ENCODE measurements at regions not wholly inside any gene's neighbourhood (a gene's known extent, or its start where the extent isn't known, plus 50 kb on each side); places are given as distances from the start of the nearest gene placed in this dataset.

DNA sequence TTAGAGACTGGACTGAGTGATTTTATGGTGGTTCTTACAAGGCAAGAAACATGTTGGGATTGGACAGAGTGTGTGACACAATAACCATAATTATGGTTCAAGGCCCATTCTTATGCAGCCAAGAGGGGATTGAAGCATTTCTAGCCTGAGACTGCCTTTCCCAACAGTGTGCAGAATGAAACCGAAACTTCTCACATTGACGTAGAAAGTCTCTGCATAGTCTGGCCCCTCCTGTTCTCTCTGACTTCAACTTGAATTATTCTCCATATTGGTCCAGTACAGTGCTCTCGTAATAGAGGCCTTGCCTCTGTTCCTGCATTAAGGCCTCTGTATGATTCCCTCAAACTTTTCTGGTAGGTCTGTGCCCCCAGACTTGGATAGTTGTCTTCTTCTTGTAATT, 138.3 kb downstream of the DIPK2A start:
- peaks cover 3% of the 10 kb centered on the region for H3K4me1 ChIP-seq (ENCODE audit: control insufficient read depth, extremely low read depth, insufficient read depth, low read length)

GRCh38 chr3:144112036-144112435, 140.4 kb downstream of the DIPK2A start:
- peak in 1 of 2 donors; percentile 9 for DNase-seq (ENCODE audit: low read depth in 2 of 2)
- H3K9me3 ChIP-seq (ENCODE audit: control insufficient read depth, insufficient read depth, low read depth, low read length): no peaks in the 10 kb centered on the region
- H3K4me3 ChIP-seq (replicated peaks in 1 of 4; ENCODE audit: control extremely low read depth in 1 of 4, insufficient read depth in 1 of 4, low read depth in 3 of 4, low read length in 4 of 4): no peak overlapping the region
- H3K4me2 ChIP-seq (ENCODE audit: extremely low read depth, insufficient read depth, low read length): no peak overlapping the region
- H3K79me2 ChIP-seq (ENCODE audit: control insufficient read depth, insufficient read depth, low read length): no peaks in the 10 kb centered on the region
- H3K4me1 ChIP-seq (ENCODE audit: control insufficient read depth, extremely low read depth, insufficient read depth, low read length): peaks cover 3% of the 10 kb centered on the region
- H4K20me1 ChIP-seq (ENCODE audit: control insufficient read depth, extremely low read depth, insufficient read depth, low read length): no peaks in the 10 kb centered on the region
- no peak overlapping the region for H2AFZ ChIP-seq (ENCODE audit: low read length)
- no peak for TF ChIP-seq CTCF (conservative IDR thresholded peaks at IDR 0.05 in 1 of 2, IDR thresholded peaks at IDR 0.05 in 1 of 2; ENCODE audit: low read depth in 1 of 2, low read length in 2 of 2)
- H3K36me3 ChIP-seq (ENCODE audit: control insufficient read depth, insufficient read depth, low read length): no peaks in the 10 kb centered on the region
- no peak overlapping the region for H3K9ac ChIP-seq (ENCODE audit: insufficient read depth, low read length)
- no peak overlapping the region for H3K27ac ChIP-seq (ENCODE audit: insufficient read depth, low read length)
- H3K27me3 ChIP-seq (ENCODE audit: control insufficient read depth, insufficient read depth, low read length): no peaks in the 10 kb centered on the region

More for the DNA sequence above, 138.3 kb downstream of the DIPK2A start:
- TF ChIP-seq CTCF (conservative IDR thresholded peaks at IDR 0.05 in 1 of 2, IDR thresholded peaks at IDR 0.05 in 1 of 2; ENCODE audit: low read depth in 1 of 2, low read length in 2 of 2) (no peak), EZH2 (IDR thresholded peaks at IDR 0.05; ENCODE audit: low read length, missing control alignments) (no peak)
- Histone ChIP-seq H3K9ac (ENCODE audit: insufficient read depth, low read length) (no peak overlapping the region), H2AFZ (ENCODE audit: low read length) (peak overlapping the region; percentile 36), H3K27ac (ENCODE audit: insufficient read depth, low read length) (peak overlapping the region; percentile 18), H4K20me1 (ENCODE audit: control insufficient read depth, extremely low read depth, insufficient read depth, low read length) (no peaks in the 10 kb centered on the region), H3K4me2 (ENCODE audit: extremely low read depth, insufficient read depth, low read length) (no peak overlapping the region), H3K27me3 (ENCODE audit: control insufficient read depth, insufficient read depth, low read length) (no peaks in the 10 kb centered on the region), H3K36me3 (ENCODE audit: control insufficient read depth, insufficient read depth, low read length) (no peaks in the 10 kb centered on the region), H3K4me3 (replicated peaks in 1 of 4; ENCODE audit: control extremely low read depth in 1 of 4, insufficient read depth in 1 of 4, low read depth in 3 of 4, low read length in 4 of 4) (no peak overlapping the region), H3K9me3 (ENCODE audit: control insufficient read depth, insufficient read depth, low read depth, low read length) (no peaks in the 10 kb centered on the region), H3K79me2 (ENCODE audit: control insufficient read depth, insufficient read depth, low read length) (no peaks in the 10 kb centered on the region)
- no peak for DNase-seq (ENCODE audit: low read depth in 2 of 2)

- Histone ChIP-seq H3K4me3 (replicated peaks in 1 of 4; ENCODE audit: control extremely low read depth in 1 of 4, insufficient read depth in 1 of 4, low read depth in 3 of 4, low read length in 4 of 4) (no peak overlapping the region), H3K4me2 (ENCODE audit: extremely low read depth, insufficient read depth, low read length) (no peak overlapping the region), H3K79me2 (ENCODE audit: control insufficient read depth, insufficient read depth, low read length) (no peaks in the 10 kb centered on the region), H2AFZ (ENCODE audit: low read length) (no peak overlapping the region), H4K20me1 (ENCODE audit: control insufficient read depth, extremely low read depth, insufficient read depth, low read length) (no peaks in the 10 kb centered on the region), H3K27ac (ENCODE audit: insufficient read depth, low read length) (no peak overlapping the region), H3K36me3 (ENCODE audit: control insufficient read depth, insufficient read depth, low read length) (no peaks in the 10 kb centered on the region), H3K9ac (ENCODE audit: insufficient read depth, low read length) (no peak overlapping the region), H3K4me1 (ENCODE audit: control insufficient read depth, extremely low read depth, insufficient read depth, low read length) (peaks cover 3% of the 10 kb centered on the region), H3K27me3 (ENCODE audit: control insufficient read depth, insufficient read depth, low read length) (no peaks in the 10 kb centered on the region), H3K9me3 (ENCODE audit: control insufficient read depth, insufficient read depth, low read depth, low read length) (no peaks in the 10 kb centered on the region)
- no peak for DNase-seq (ENCODE audit: low read depth in 2 of 2)
- TF ChIP-seq EZH2 (IDR thresholded peaks at IDR 0.05; ENCODE audit: low read length, missing control alignments) (no peak), CTCF (conservative IDR thresholded peaks at IDR 0.05 in 1 of 2, IDR thresholded peaks at IDR 0.05 in 1 of 2; ENCODE audit: low read depth in 1 of 2, low read length in 2 of 2) (no peak)
These were observed 140.8 kb downstream of the DIPK2A start for GRCh38 chr3:144112437-144112836.
